CD4-positive, alpha-beta T cell (primary cell): ENCODE measurements at regions not wholly inside any gene's neighbourhood (a gene's known extent, or its start where the extent isn't known, plus 50 kb on each side); places are given as distances from the start of the nearest gene placed in this dataset.

Experiments
- ATAC-seq: fragments of 200-7000 bp; cut with Tn5 transposase; one replicate; pipeline ENCODE4 v1.10.0; 2022; ENCODE audit warnings: mild to moderate bottlenecking; ENCODE audit not compliant: poor library complexity
- CTCF ChIA-PET: fragments of 350-600 bp; sonication (Branson Sonifier 250); formaldehyde crosslinking; loops from one replicate; lab custom pipeline; 2021; ENCODE audit warnings: antibody characterized with exemption, inconsistent platforms; lab: Charles Lee
- POLR2A ChIA-PET: fragments of 350-600 bp; sonication (Branson Sonifier 250); formaldehyde crosslinking; loops from one replicate; lab custom pipeline; 2021; ENCODE audit warnings: antibody characterized with exemption, inconsistent platforms; lab: Charles Lee
- DNase-seq, 14 experiments: peaks; one replicate each; pipeline ENCODE4 v3.0.0-alpha.2; 2013 to 2020; ENCODE audit warnings: mixed read lengths in 2 of 14
- H3K27ac ChIP-seq, 2 donors: one replicate each; pipeline versions ENCODE4 v1.5.1 to v1.7.0; 2013; ENCODE audit warnings: low read length in 2 of 2, low read depth in 1 of 2, mild to moderate bottlenecking in 1 of 2
- H3K27me3 ChIP-seq, 2 experiments: 1 replicate in 1 of 2; 2 replicates in 1 of 2; pipeline versions ENCODE4 v1.6.1 to v1.7.0; 2013; ENCODE audit warnings: low read length in 2 of 2, control low read depth in 1 of 2, mild to moderate bottlenecking in 1 of 2, moderate library complexity in 1 of 2; ENCODE audit not compliant: insufficient read depth in 2 of 2, control insufficient read depth in 1 of 2
- H3K36me3 ChIP-seq: one replicate; pipeline ENCODE4 v1.6.1; 2013; ENCODE audit warnings: low read length, control low read depth; ENCODE audit not compliant: insufficient read depth
- H3K4me1 ChIP-seq: one replicate; pipeline ENCODE4 v1.6.1; 2013; ENCODE audit warnings: low read length, control low read depth; ENCODE audit not compliant: insufficient read depth
- H3K4me3 ChIP-seq: one replicate; pipeline ENCODE4 v1.5.1; 2013; ENCODE audit warnings: mild to moderate bottlenecking, low read length, moderate library complexity
- H3K9me3 ChIP-seq, 2 experiments: 1 replicate in 1 of 2; 2 replicates in 1 of 2; pipeline versions ENCODE4 v1.6.1 to v1.7.0; 2013; ENCODE audit warnings: low read length in 2 of 2, mild to moderate bottlenecking in 2 of 2, control low read depth in 1 of 2, moderate library complexity in 1 of 2; ENCODE audit not compliant: control insufficient read depth in 1 of 2, insufficient read depth in 1 of 2
- H3K27ac Mint-ChIP-seq: one replicate; pipeline ENCODE4 v1.8.0; 2020; ENCODE audit warnings: mixed read lengths
- H3K27me3 Mint-ChIP-seq: one replicate; pipeline ENCODE4 v1.8.0; 2021; ENCODE audit warnings: mixed read lengths
- H3K36me3 Mint-ChIP-seq: one replicate; pipeline ENCODE4 v1.8.0; 2021; ENCODE audit warnings: low read depth, mixed read lengths
- H3K4me1 Mint-ChIP-seq: one replicate; pipeline ENCODE4 v1.8.0; 2021; ENCODE audit warnings: low read depth, mixed read lengths
- H3K4me3 Mint-ChIP-seq: one replicate; pipeline ENCODE4 v1.8.0; 2020; ENCODE audit warnings: mild to moderate bottlenecking, mixed read lengths
- H3K9me3 Mint-ChIP-seq: one replicate; pipeline ENCODE4 v1.8.0; 2020; ENCODE audit warnings: mixed read lengths
- intact Hi-C, 2 experiments: fragments of 100-400 bp; cut with DNase I in 1 of 2; cut with micrococcal nuclease in 1 of 2; formaldehyde crosslinking; loops; one replicate each; pipeline versions ENCODE4 v1.15.1 to v1.9.0; 2023 to 2025; cut with DNase I, micrococcal nuclease
- TF ChIP-seq, protein P1 (sequence below): fragments of 200-600 bp; IDR thresholded peaks from one replicate; pipeline ENCODE4 v1.8.0; 2022; ENCODE audit warnings: antibody characterized with exemption, mild to moderate bottlenecking

DNA sequence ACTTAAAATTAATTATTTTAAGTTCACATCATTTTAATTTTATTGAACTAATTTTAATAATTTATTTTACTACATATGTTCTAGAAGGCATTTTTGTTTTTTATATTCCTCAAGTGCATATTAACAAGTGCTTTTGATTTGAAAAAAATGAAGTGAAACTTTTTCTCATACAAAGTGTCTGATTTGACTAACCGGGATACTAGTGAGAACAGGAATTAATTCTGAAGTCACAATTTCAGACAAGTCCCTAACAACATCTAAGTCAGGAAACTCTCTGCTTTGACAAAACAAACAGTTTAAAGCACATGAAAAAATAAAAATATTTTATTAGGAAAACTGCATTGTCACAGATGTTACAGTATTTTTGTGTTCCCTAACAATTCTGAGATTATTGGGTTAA lies 1166.3 kb upstream of the CITED2 start:
- intact Hi-C loops: no loop called here
- no peaks in the 10 kb centered on the region for H3K27me3 ChIP-seq
- TF ChIP-seq, protein P1, sequence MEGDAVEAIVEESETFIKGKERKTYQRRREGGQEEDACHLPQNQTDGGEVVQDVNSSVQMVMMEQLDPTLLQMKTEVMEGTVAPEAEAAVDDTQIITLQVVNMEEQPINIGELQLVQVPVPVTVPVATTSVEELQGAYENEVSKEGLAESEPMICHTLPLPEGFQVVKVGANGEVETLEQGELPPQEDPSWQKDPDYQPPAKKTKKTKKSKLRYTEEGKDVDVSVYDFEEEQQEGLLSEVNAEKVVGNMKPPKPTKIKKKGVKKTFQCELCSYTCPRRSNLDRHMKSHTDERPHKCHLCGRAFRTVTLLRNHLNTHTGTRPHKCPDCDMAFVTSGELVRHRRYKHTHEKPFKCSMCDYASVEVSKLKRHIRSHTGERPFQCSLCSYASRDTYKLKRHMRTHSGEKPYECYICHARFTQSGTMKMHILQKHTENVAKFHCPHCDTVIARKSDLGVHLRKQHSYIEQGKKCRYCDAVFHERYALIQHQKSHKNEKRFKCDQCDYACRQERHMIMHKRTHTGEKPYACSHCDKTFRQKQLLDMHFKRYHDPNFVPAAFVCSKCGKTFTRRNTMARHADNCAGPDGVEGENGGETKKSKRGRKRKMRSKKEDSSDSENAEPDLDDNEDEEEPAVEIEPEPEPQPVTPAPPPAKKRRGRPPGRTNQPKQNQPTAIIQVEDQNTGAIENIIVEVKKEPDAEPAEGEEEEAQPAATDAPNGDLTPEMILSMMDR: no peak
- Mint-ChIP-seq H3K4me1 (no peaks in the 10 kb centered on the region), H3K9me3 (no peaks in the 10 kb centered on the region), H3K27ac (no peak overlapping the region), H3K36me3 (no peaks in the 10 kb centered on the region), H3K27me3 (no peaks in the 10 kb centered on the region), H3K4me3 (no peak overlapping the region)
- no peaks in the 10 kb centered on the region for H3K9me3 ChIP-seq
- no peak for DNase-seq
- no peaks in the 10 kb centered on the region for H3K4me1 ChIP-seq
- ChIA-PET CTCF (no interaction called here), POLR2A (no interaction called here)
- H3K36me3 ChIP-seq: no peaks in the 10 kb centered on the region
- H3K4me3 ChIP-seq: no peak overlapping the region
- ATAC-seq: no peak
- no peak overlapping the region for H3K27ac ChIP-seq

DNA sequence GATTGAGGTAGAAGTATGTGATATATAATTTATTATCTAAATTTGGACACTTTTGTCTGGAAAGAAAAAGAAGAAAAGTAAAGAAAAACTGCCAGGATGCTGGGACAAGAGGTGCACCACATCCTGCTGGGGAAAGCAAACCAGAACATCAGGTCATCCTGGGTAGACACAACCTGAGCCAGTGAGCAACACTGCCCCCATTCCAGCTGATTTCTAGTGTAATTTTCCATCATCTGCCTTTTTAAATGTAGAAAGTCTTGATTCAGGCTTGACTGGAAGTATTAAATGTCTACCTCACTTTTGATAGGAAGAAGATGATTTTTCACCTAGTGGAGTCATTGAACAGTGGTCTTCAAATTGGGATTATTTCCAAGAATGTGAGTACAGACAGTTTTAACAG lies 1164.5 kb upstream of the CITED2 start:
- Mint-ChIP-seq H3K4me1 (no peaks in the 10 kb centered on the region), H3K36me3 (no peaks in the 10 kb centered on the region), H3K9me3 (peaks cover 4% of the 10 kb centered on the region), H3K27me3 (no peaks in the 10 kb centered on the region), H3K4me3 (no peak overlapping the region), H3K27ac (no peak overlapping the region)
- H3K27ac ChIP-seq: no peak overlapping the region
- ChIA-PET POLR2A (no interaction called here), CTCF (no interaction called here)
- TF ChIP-seq, protein P1: no peak
- H3K4me3 ChIP-seq: no peak overlapping the region
- H3K4me1 ChIP-seq: no peaks in the 10 kb centered on the region
- H3K36me3 ChIP-seq: no peaks in the 10 kb centered on the region
- no peaks in the 10 kb centered on the region for H3K9me3 ChIP-seq
- no peaks in the 10 kb centered on the region for H3K27me3 ChIP-seq
- DNase-seq (no peak), ATAC-seq (no peak)
- intact Hi-C loops: no loop called here

DNA sequence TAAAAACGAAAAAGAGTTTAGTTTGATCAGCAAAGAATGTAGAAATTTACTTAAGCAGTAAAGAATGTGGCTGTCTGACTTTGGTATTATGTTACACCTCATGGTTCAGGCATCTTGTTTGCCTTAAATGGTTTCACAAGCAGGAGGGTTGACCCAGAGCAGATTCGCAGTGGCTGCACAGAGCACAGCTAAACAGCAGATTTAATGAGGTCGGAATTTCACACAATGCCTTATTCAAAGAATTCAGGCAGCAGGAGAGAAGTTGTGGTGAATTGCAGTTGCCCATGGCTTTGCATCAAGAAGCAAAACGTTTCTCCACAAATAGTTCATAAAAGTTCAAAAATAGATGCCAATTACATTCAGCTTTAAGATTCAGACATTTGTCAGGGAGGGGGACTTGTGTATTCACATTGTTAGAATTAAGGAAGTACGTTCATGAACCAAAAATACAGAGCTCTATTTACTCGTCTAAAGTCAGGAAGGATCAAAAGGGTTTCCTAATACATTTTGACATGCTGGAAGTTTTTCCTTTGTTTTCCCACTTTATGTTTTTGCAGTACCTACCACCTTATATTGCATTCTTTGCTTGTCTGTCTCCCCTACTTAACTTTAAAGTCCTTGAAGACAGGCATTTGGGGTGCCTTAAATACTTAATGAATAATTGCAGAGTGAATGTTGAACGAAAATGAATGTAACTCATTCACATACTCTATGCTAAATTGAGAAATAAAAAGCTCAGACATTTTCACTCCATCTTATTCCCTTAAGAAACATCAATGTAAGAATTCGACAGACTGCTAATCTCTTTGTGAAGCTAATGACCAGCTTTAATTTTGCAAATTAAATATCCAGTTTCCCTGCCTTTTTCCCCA lies 1163.6 kb upstream of the CITED2 start:
- H3K27ac Mint-ChIP-seq: no peak overlapping the region
- DNase-seq: no peak
- H3K4me1 Mint-ChIP-seq: no peaks in the 10 kb centered on the region
- Histone ChIP-seq H3K9me3 (no peaks in the 10 kb centered on the region), H3K27ac (no peak overlapping the region), H3K36me3 (no peaks in the 10 kb centered on the region), H3K4me3 (no peak overlapping the region), H3K4me1 (no peaks in the 10 kb centered on the region), H3K27me3 (no peaks in the 10 kb centered on the region)
- no peak for ATAC-seq
- POLR2A ChIA-PET: no interaction called here
- H3K36me3 Mint-ChIP-seq: no peaks in the 10 kb centered on the region
- H3K4me3 Mint-ChIP-seq: no peak overlapping the region
- TF ChIP-seq, protein P1: no peak
- H3K9me3 Mint-ChIP-seq: peaks cover 4% of the 10 kb centered on the region
- CTCF ChIA-PET: no interaction called here
- H3K27me3 Mint-ChIP-seq: no peaks in the 10 kb centered on the region
- intact Hi-C loops: no loop called here
